GM12878 (cell line): ENCODE measurements at regions not wholly inside any gene's neighbourhood (a gene's known extent, or its start where the extent isn't known, plus 50 kb on each side); places are given as distances from the start of the nearest gene placed in this dataset.

Source experiments
- ATAC-seq: fragments of 200-7000 bp; cut with Tn5 transposase; 3 replicates; pipeline ENCODE4 v1.9.1; 2020; ENCODE audit warnings: mild to moderate bottlenecking, moderate library complexity
- BruUV-seq: library from RNA; stranded (reverse); fragments of 400-500 nt; replicated peaks from 2 replicates; lab custom pipeline; 2021; lab: Mats Ljungman, UMichigan
- CTCF ChIA-PET: fragments of 300-600 bp; sonication (Branson Sonifier 250); formaldehyde crosslinking; extraction: SDS; loops from one replicate; lab custom pipeline; 2021; ENCODE audit warnings: inconsistent platforms; lab: Yijun Ruan, JAX
- POLR2A ChIA-PET: fragments of 350-600 bp; formaldehyde crosslinking; extraction: SDS; loops from one replicate; lab custom pipeline; 2021; ENCODE audit warnings: inconsistent platforms; lab: Charles Lee
- RAD21 ChIA-PET: fragments of 300-600 bp; sonication (Branson Sonifier 250); formaldehyde crosslinking; loops from one replicate; lab custom pipeline; 2023; ENCODE audit warnings: antibody characterized with exemption; ENCODE audit not compliant: unreplicated experiment; lab: Charles Lee
- SMC1A ChIA-PET: fragments of 300-600 bp; sonication (Branson Sonifier 250); formaldehyde crosslinking; loops from one replicate; lab custom pipeline; 2023; ENCODE audit not compliant: unreplicated experiment, uncharacterized antibody; lab: Charles Lee
- DNase-seq: peaks from one replicate; pipeline ENCODE4 v3.0.0-alpha.2; 2011; ENCODE audit warnings: low read depth, low spot score
- FAIRE-seq: peaks from 3 replicates; lab custom pipeline; 2011; peaks lifted over from hg19 to GRCh38; lab: Jason Lieb, UNC
- H2AFZ ChIP-seq: 2 replicates; pipeline ENCODE4 v1.6.0; 2011; ENCODE audit warnings: low read depth, low read length, control low read depth; ENCODE audit not compliant: control insufficient read depth
- H3K27ac ChIP-seq: 2 replicates; pipeline ENCODE4 v1.5.1; 2011; ENCODE audit warnings: control low read depth; ENCODE audit not compliant: control insufficient read depth, insufficient read depth
- H3K27me3 ChIP-seq, 2 experiments: replicated peaks in 1 of 2; 2 replicates each; pipeline versions ENCODE4 v1.6.0 to v1.6.1; 2011; ENCODE audit warnings: low read length in 1 of 2; ENCODE audit not compliant: control insufficient read depth in 2 of 2, insufficient read depth in 2 of 2
- H3K36me3 ChIP-seq, 2 experiments: 2 replicates each; pipeline ENCODE4 v1.5.1; 2011; ENCODE audit warnings: low read length in 1 of 2; ENCODE audit not compliant: control insufficient read depth in 2 of 2, insufficient read depth in 2 of 2
- H3K4me1 ChIP-seq: 2 replicates; pipeline ENCODE4 v1.6.1; 2011; ENCODE audit warnings: mild to moderate bottlenecking, low read length, moderate library complexity, mixed read lengths; ENCODE audit not compliant: control insufficient read depth, insufficient read depth
- H3K4me2 ChIP-seq: 2 replicates; pipeline ENCODE4 v1.6.0; 2011; ENCODE audit warnings: control low read depth; ENCODE audit not compliant: control insufficient read depth, insufficient read depth
- H3K4me3 ChIP-seq: fragments of 200-600 bp; sonication (generic); 2 replicates; pipeline ENCODE4 v1.5.1; 2016
- H3K79me2 ChIP-seq: 2 replicates; pipeline ENCODE4 v1.6.0; 2011; ENCODE audit warnings: low read length; ENCODE audit not compliant: control insufficient read depth, insufficient read depth
- H3K9ac ChIP-seq: 2 replicates; pipeline ENCODE4 v1.8.0; 2011; ENCODE audit warnings: low read length, control low read depth, mixed read lengths; ENCODE audit not compliant: control insufficient read depth, insufficient read depth
- H3K9me3 ChIP-seq: replicated peaks from 3 replicates; pipeline ENCODE4 v1.5.1; 2011; ENCODE audit warnings: mild to moderate bottlenecking, low read length; ENCODE audit not compliant: control insufficient read depth, insufficient read depth
- H4K20me1 ChIP-seq: 2 replicates; pipeline ENCODE4 v1.6.0; 2011; ENCODE audit not compliant: control insufficient read depth, insufficient read depth
- BRCA1 ChIP-seq: IDR thresholded peaks from 2 replicates; pipeline ENCODE4 v1.6.1; 2011; ENCODE audit warnings: low read depth, low read length, improper control_type of control experiment
- CHD4 ChIP-seq: fragments of 200-600 bp; sonication (generic); IDR thresholded peaks from 2 replicates; pipeline ENCODE4 v1.6.1; 2016; ENCODE audit warnings: mild to moderate bottlenecking
- DPF2 ChIP-seq: fragments of 450-650 bp; IDR thresholded peaks from 2 replicates; pipeline ENCODE4 v1.6.1; 2017; ENCODE audit warnings: mild to moderate bottlenecking
- FOXM1 ChIP-seq: IDR thresholded peaks from 2 replicates; pipeline ENCODE4 v1.6.1; 2012; ENCODE audit warnings: low read depth, mild to moderate bottlenecking, inconsistent platforms, low read length, moderate library complexity
- HDAC2 ChIP-seq: fragments of 200-600 bp; sonication (generic); IDR thresholded peaks from 2 replicates; pipeline ENCODE4 v1.6.1; 2017
- HDAC6 ChIP-seq: fragments of 200-600 bp; sonication (generic); IDR thresholded peaks from one replicate; pipeline ENCODE4 v1.8.0; 2017; ENCODE audit warnings: antibody characterized with exemption; ENCODE audit not compliant: unreplicated experiment
- JUND ChIP-seq: IDR thresholded peaks from 2 replicates; pipeline ENCODE4 v1.6.1; 2012; ENCODE audit warnings: low read depth, mild to moderate bottlenecking, low read length, improper control_type of control experiment, moderate library complexity
- KDM1A ChIP-seq: fragments of 200-600 bp; sonication (generic); IDR thresholded peaks from 2 replicates; pipeline ENCODE4 v1.6.1; 2016; ENCODE audit warnings: borderline replicate concordance
- MXI1 ChIP-seq: fragments of 150-350 bp; IDR thresholded peaks from 2 replicates; pipeline ENCODE4 v1.6.1; 2011; ENCODE audit warnings: low read depth, mild to moderate bottlenecking, inconsistent platforms, low read length, improper control_type of control experiment
- NFIC ChIP-seq: IDR thresholded peaks from 2 replicates; pipeline ENCODE4 v1.6.1; 2012; ENCODE audit warnings: low read depth, mild to moderate bottlenecking, inconsistent platforms, low read length, moderate library complexity
- NR2C2 ChIP-seq: IDR thresholded peaks from 2 replicates; pipeline ENCODE4 v1.6.1; 2011; ENCODE audit warnings: borderline replicate concordance, low read depth; ENCODE audit not compliant: control insufficient read depth, insufficient read length
- NRF1 ChIP-seq: conservative IDR thresholded peaks from 2 replicates; pipeline ENCODE4 v1.6.1; 2011; ENCODE audit warnings: mild to moderate bottlenecking, low read depth, low read length, improper control_type of control experiment
- RCOR1 ChIP-seq: conservative IDR thresholded peaks from 2 replicates; pipeline ENCODE4 v1.6.1; 2012; ENCODE audit warnings: low read depth, low read length, improper control_type of control experiment
- SP1 ChIP-seq: IDR thresholded peaks from one replicate; pipeline ENCODE4 v1.6.1; 2011; ENCODE audit warnings: low read depth, low read length
- SUZ12 ChIP-seq: fragments of 200-600 bp; sonication (generic); IDR thresholded peaks from one replicate; pipeline ENCODE4 v1.6.1; 2018; ENCODE audit warnings: antibody characterized with exemption, mild to moderate bottlenecking; ENCODE audit not compliant: unreplicated experiment
- ZBED1 ChIP-seq: IDR thresholded peaks from 2 replicates; pipeline ENCODE4 v1.6.1; 2016; ENCODE audit warnings: borderline replicate concordance
- WGBS: methylation state at CpG from one replicate; pipeline ENCODE4 v1.1.6; 2016; ENCODE audit warnings: low lambda C conversion rate; ENCODE audit not compliant: insufficient replicate concordance, insufficient coverage; ENCODE audit errors: missing lambda C conversion rate; 5-methylcytosine and 5-hydroxymethylcytosine counted together
- in situ Hi-C: fragments of 300-500 bp; cut with MboI; formaldehyde crosslinking; loops from 9 replicates; pipeline ENCODE4 v1.14.3; 2018; ENCODE audit warnings: mixed read lengths
- intact Hi-C: fragments of 100-400 bp; cut with micrococcal nuclease; formaldehyde crosslinking; loops from one replicate; pipeline ENCODE4 v1.14.2; 2022; ENCODE audit not compliant: unreplicated experiment
- TF ChIP-seq, protein P1 (sequence below): IDR thresholded peaks from 2 replicates; pipeline ENCODE4 v1.6.1; 2012; ENCODE audit warnings: low read length, inconsistent platforms

DNA sequence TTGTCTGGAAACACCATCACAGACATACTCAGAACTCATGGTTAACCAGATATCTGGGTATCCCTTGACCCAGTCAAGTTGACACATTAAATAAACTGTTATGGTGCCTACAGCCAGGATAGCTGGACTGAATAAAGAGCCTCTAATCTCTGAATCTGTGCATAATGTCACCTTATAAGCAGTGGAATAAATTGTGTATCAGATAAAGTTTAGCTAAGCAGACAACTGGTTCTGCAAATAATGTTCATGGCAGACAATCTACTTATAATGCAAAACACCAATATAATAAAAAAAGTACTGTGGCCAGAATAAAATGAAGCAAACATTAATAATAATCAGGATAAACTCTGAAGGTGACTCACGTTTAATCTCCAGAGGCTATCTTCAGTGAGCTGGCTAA is 628.5 kb upstream of the FAT3 start (continued):
- no peak for TF ChIP-seq SUZ12
- TF ChIP-seq NR2C2: no peak
- TF ChIP-seq KDM1A: no peak
- no peak for TF ChIP-seq NFIC

DNA sequence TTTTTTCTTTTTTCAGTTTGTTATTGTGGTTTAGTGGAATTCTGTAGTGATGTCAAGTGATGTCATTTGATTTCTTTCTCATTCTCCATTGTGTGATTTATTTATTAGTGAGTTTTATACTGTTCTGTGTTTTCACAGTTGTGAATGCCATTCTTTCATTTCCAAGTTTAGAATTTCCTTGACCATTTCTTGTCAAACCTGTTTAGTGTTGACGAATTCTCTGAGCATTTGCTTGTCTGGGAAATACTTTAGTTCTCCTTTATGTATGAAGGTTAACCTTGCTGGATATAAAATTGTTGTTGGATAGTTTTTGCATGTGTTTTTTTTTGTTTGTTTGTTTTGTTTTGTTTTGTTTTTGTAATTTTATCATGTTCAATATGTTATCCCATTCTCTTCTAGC is 633.6 kb upstream of the FAT3 start:
- no peak for ATAC-seq
- no peaks in the 10 kb centered on the region for H3K36me3 ChIP-seq
- no peak for FAIRE-seq
- ChIA-PET CTCF (no interaction called here), POLR2A (no interaction called here), RAD21 (no interaction called here), SMC1A (no interaction called here)
- no TSS peak for BruUV-seq
- H3K9ac ChIP-seq: no peak overlapping the region
- no peak overlapping the region for H2AFZ ChIP-seq
- WGBS: 35% methylated on average over 1 of the region's 1 CpG
- H3K4me1 ChIP-seq: no peaks in the 10 kb centered on the region
- no peaks in the 10 kb centered on the region for H4K20me1 ChIP-seq
- in situ Hi-C loops: no loop called here
- TF ChIP-seq MXI1 (no peak), CHD4 (no peak), BRCA1 (no peak), ZBED1 (no peak), NRF1 (no peak), FOXM1 (no peak), DPF2 (no peak), JUND (no peak), HDAC6 (no peak), HDAC2 (no peak), SP1 (no peak), RCOR1 (no peak)
- TF ChIP-seq, protein P1, sequence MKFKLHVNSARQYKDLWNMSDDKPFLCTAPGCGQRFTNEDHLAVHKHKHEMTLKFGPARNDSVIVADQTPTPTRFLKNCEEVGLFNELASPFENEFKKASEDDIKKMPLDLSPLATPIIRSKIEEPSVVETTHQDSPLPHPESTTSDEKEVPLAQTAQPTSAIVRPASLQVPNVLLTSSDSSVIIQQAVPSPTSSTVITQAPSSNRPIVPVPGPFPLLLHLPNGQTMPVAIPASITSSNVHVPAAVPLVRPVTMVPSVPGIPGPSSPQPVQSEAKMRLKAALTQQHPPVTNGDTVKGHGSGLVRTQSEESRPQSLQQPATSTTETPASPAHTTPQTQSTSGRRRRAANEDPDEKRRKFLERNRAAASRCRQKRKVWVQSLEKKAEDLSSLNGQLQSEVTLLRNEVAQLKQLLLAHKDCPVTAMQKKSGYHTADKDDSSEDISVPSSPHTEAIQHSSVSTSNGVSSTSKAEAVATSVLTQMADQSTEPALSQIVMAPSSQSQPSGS: no peak
- H3K79me2 ChIP-seq: no peaks in the 10 kb centered on the region
- H3K4me2 ChIP-seq: no peak overlapping the region
- H3K27ac ChIP-seq: no peak overlapping the region
- intact Hi-C loops: no loop called here
- no peaks in the 10 kb centered on the region for H3K27me3 ChIP-seq
- no peak for DNase-seq
- no peak overlapping the region for H3K4me3 ChIP-seq
- H3K9me3 ChIP-seq: no peaks in the 10 kb centered on the region
